ENCODE measurements at regions not wholly inside any gene's neighbourhood (a gene's known extent, or its start where the extent isn't known, plus 50 kb on each side); places are given as distances from the start of the nearest gene placed in this dataset.

DNA sequence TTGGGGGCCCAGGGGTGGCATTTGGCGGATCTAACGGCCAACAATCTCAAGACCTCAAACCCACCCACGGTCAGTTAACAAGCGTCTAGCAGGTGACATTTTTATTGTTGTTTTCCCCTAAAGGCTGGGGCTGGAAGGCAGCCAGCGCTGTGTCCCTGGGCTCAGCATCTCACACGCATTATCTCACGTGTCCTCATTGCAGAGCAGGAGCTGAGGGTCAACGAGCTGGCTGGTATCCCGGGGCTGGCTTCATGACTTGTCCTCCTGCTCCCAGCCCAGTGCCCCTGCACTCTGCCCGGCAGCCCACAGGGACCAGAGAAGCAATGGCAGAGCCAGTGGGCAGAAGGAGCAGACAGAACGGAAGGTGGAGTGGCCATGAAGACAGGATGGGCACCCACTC is 54.4 kb upstream of the TMEM273 start:
- TF ChIP-seq SP1 (CRISPR knock-in tag; conservative IDR thresholded peaks at IDR 0.05) (no peak), NFYB (CRISPR knock-in tag; conservative IDR thresholded peaks at IDR 0.05; ENCODE audit: low read depth) (no peak), JUN (CRISPR knock-in tag; IDR thresholded peaks at IDR 0.05) (no peak), NR2C2 (CRISPR knock-in tag; IDR thresholded peaks at IDR 0.05) (no peak), NR3C1 (CRISPR knock-in tag; conservative IDR thresholded peaks at IDR 0.05; ENCODE audit: low read depth) (no peak)
- TF ChIP-seq, protein P1, sequence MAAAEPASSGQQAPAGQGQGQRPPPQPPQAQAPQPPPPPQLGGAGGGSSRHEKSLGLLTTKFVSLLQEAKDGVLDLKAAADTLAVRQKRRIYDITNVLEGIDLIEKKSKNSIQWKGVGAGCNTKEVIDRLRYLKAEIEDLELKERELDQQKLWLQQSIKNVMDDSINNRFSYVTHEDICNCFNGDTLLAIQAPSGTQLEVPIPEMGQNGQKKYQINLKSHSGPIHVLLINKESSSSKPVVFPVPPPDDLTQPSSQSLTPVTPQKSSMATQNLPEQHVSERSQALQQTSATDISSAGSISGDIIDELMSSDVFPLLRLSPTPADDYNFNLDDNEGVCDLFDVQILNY (CRISPR knock-in tag; IDR thresholded peaks at IDR 0.05): no peak
- TF ChIP-seq, protein P2, sequence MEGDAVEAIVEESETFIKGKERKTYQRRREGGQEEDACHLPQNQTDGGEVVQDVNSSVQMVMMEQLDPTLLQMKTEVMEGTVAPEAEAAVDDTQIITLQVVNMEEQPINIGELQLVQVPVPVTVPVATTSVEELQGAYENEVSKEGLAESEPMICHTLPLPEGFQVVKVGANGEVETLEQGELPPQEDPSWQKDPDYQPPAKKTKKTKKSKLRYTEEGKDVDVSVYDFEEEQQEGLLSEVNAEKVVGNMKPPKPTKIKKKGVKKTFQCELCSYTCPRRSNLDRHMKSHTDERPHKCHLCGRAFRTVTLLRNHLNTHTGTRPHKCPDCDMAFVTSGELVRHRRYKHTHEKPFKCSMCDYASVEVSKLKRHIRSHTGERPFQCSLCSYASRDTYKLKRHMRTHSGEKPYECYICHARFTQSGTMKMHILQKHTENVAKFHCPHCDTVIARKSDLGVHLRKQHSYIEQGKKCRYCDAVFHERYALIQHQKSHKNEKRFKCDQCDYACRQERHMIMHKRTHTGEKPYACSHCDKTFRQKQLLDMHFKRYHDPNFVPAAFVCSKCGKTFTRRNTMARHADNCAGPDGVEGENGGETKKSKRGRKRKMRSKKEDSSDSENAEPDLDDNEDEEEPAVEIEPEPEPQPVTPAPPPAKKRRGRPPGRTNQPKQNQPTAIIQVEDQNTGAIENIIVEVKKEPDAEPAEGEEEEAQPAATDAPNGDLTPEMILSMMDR (IDR thresholded peaks at IDR 0.05): no peak
